ENCODE measurements at regions not wholly inside any gene's neighbourhood (a gene's known extent, or its start where the extent isn't known, plus 50 kb on each side); places are given as distances from the start of the nearest gene placed in this dataset.

GRCh38 chr2:193701484-193701883, 1506.8 kb upstream of the TMEFF2 start:
- no peak for DNase-seq
- no peak for ATAC-seq

GRCh38 chr2:193695367-193695766, 1500.6 kb upstream of the TMEFF2 start:
- ATAC-seq (no peak), DNase-seq (no peak)

GRCh38 chr2:193693758-193694157, 1499.0 kb upstream of the TMEFF2 start:
- ATAC-seq: no peak
- no peak for DNase-seq

GRCh38 chr2:193690572-193690971, 1495.8 kb upstream of the TMEFF2 start:
- ATAC-seq (no peak), DNase-seq (no peak)

GRCh38 chr2:193687195-193687594, 1492.5 kb upstream of the TMEFF2 start:
- DNase-seq: no peak
- ATAC-seq: no peak

GRCh38 chr2:193679847-193680246, 1485.1 kb upstream of the TMEFF2 start:
- no peak for ATAC-seq
- DNase-seq: no peak

- DNase-seq (no peak), ATAC-seq (no peak)
These were observed 1475.7 kb upstream of the TMEFF2 start for GRCh38 chr2:193670478-193670877.

- ATAC-seq (no peak), DNase-seq (no peak)
These were observed 1474.0 kb upstream of the TMEFF2 start for GRCh38 chr2:193668557-193669323.

GRCh38 chr2:193627927-193628272, 1433.2 kb upstream of the TMEFF2 start:
- ATAC-seq: no peak

GRCh38 chr2:193627187-193627926, 1432.6 kb upstream of the TMEFF2 start:
- no peak for ATAC-seq
- DNase-seq: no peak

More at GRCh38 chr2:193627927-193628272, 1433.2 kb upstream of the TMEFF2 start:
- no peak for DNase-seq

GRCh38 chr2:193608451-193608850, 1413.7 kb upstream of the TMEFF2 start:
- no peak for ATAC-seq
- no peak for DNase-seq

GRCh38 chr2:193590831-193591230, 1396.1 kb upstream of the TMEFF2 start:
- DNase-seq (no peak), ATAC-seq (no peak)

GRCh38 chr2:193584522-193584938, 1389.8 kb upstream of the TMEFF2 start:
- no peak for DNase-seq
- peak; percentile 36 for ATAC-seq

GRCh38 chr2:193583638-193584400, 1389.1 kb upstream of the TMEFF2 start:
- DNase-seq: no peak
- no peak for ATAC-seq

- ATAC-seq (no peak), DNase-seq (no peak)
These were observed 1387.1 kb upstream of the TMEFF2 start for GRCh38 chr2:193581807-193582206.

- ATAC-seq (no peak), DNase-seq (no peak)
These were observed 1385.6 kb upstream of the TMEFF2 start for GRCh38 chr2:193580176-193580950.

- no peak for ATAC-seq
- DNase-seq: no peak
These were observed 1372.2 kb upstream of the TMEFF2 start for GRCh38 chr2:193566886-193567285.

GRCh38 chr2:193566276-193566675, 1371.5 kb upstream of the TMEFF2 start:
- DNase-seq (no peak), ATAC-seq (no peak)

GRCh38 chr2:193562031-193562430, 1367.3 kb upstream of the TMEFF2 start:
- no peak for ATAC-seq
- no peak for DNase-seq

GRCh38 chr2:193561054-193561453, 1366.3 kb upstream of the TMEFF2 start:
- DNase-seq: no peak
- ATAC-seq: no peak

- DNase-seq: no peak
- ATAC-seq: peak; percentile 59
These were observed 1362.2 kb upstream of the TMEFF2 start for GRCh38 chr2:193556766-193557470.

GRCh38 chr2:193549661-193550060, 1354.9 kb upstream of the TMEFF2 start:
- ATAC-seq (no peak), DNase-seq (no peak)

Data from stimulated activated naive CD8-positive, alpha-beta T cell treated with anti-CD3 and anti-CD28 coated beads, Interleukin-15, Interleukin-2, amounts not matched to agents 100 U/mL and 50 U/mL, for 24 hours (primary cell).